SW480 (cell line): ENCODE measurements at regions not wholly inside any gene's neighbourhood (a gene's known extent, or its start where the extent isn't known, plus 50 kb on each side); places are given as distances from the start of the nearest gene placed in this dataset.
"Not testable (repeated sequence)": the region's sequence is repeated elsewhere in the genome, so short reads cannot be mapped to it uniquely, and the experiment has no call there.

ENCODE experiments used
- DNase-seq: peaks from one replicate; pipeline ENCODE4 v3.0.0-alpha.2; 2016; ENCODE audit warnings: low spot score

GRCh38 chr9:80995759-80996158 lies 693.6 kb downstream of the TLE1 start:
- DNase-seq, result no peak

- DNase-seq, result no peak
Observed at GRCh38 chr9:80994892-80995291, 694.5 kb downstream of the TLE1 start.

GRCh38 chr9:80985595-80985994 lies 703.8 kb downstream of the TLE1 start:
- not testable (repeated sequence) for DNase-seq

GRCh38 chr9:80976403-80976802 lies 712.9 kb downstream of the TLE1 start:
- no peak for DNase-seq

- not testable (repeated sequence) for DNase-seq
Observed at GRCh38 chr9:80970377-80970776, 719.0 kb downstream of the TLE1 start.

GRCh38 chr9:80968611-80969010 lies 720.7 kb downstream of the TLE1 start:
- DNase-seq, result no peak

- DNase-seq, result no peak
Observed at GRCh38 chr9:80964914-80965313, 724.4 kb downstream of the TLE1 start.

GRCh38 chr9:80964374-80964773 lies 725.0 kb downstream of the TLE1 start:
- no peak for DNase-seq

- no peak for DNase-seq
Observed at GRCh38 chr9:80957801-80958200, 731.5 kb downstream of the TLE1 start.

- no peak for DNase-seq
Observed at GRCh38 chr9:80954521-80954920, 734.8 kb downstream of the TLE1 start.

GRCh38 chr9:80952363-80952922 lies 736.9 kb downstream of the TLE1 start:
- no peak for DNase-seq

- DNase-seq, result no peak
Observed at GRCh38 chr9:80951675-80952074, 737.7 kb downstream of the TLE1 start.

- no peak for DNase-seq
Observed at GRCh38 chr9:80948876-80949275, 740.5 kb downstream of the TLE1 start.

- DNase-seq, result no peak
Observed at GRCh38 chr9:80948066-80948465, 741.3 kb downstream of the TLE1 start.

GRCh38 chr9:80946496-80947170 lies 742.7 kb downstream of the TLE1 start:
- no peak for DNase-seq

- no peak for DNase-seq
Observed at GRCh38 chr9:80945436-80945835, 743.9 kb downstream of the TLE1 start.

GRCh38 chr9:80937645-80938044 lies 751.7 kb downstream of the TLE1 start:
- no peak for DNase-seq

- no peak for DNase-seq
Observed at GRCh38 chr9:80934095-80934494, 755.3 kb downstream of the TLE1 start.

- DNase-seq, result no peak
Observed at GRCh38 chr9:80932947-80933780, 756.2 kb downstream of the TLE1 start.

GRCh38 chr9:80932181-80932580 lies 757.2 kb downstream of the TLE1 start:
- DNase-seq, result no peak

GRCh38 chr9:80931163-80931562 lies 758.2 kb downstream of the TLE1 start:
- DNase-seq, result no peak

GRCh38 chr9:80928697-80929096 lies 760.6 kb downstream of the TLE1 start:
- DNase-seq, result no peak

- DNase-seq, result no peak
Observed at GRCh38 chr9:80926611-80927010, 762.7 kb downstream of the TLE1 start.
